ENCODE measurements at regions not wholly inside any gene's neighbourhood (a gene's known extent, or its start where the extent isn't known, plus 50 kb on each side); places are given as distances from the start of the nearest gene placed in this dataset.

DNA sequence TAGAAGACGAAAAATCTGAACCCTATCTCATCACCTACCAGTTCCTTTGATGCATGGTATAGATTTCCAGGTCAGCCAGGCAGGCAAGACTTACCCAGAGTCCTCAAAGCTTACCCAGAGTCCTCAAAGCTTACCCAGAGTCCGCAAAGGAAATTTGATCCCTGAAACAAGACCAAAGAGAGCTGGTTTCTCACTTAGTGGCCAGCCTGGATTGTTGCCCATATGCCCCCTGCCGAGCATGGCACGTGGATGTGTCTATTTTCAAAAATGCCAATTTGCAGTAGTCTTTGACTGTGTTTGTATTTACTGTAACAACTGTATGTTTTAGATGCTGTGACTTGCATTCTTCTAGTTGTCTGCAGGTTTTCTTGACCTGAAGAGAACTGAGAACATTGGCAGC, 120.2 kb upstream of the STARD3NL start:
- TF ChIP-seq EGR1 (IDR thresholded peaks at IDR 0.05) = no peak
- no peak for TF ChIP-seq ZBTB7A (IDR thresholded peaks at IDR 0.05; ENCODE audit: low read depth)
- TF ChIP-seq NFIC (IDR thresholded peaks at IDR 0.05) = peak; percentile 49

DNA sequence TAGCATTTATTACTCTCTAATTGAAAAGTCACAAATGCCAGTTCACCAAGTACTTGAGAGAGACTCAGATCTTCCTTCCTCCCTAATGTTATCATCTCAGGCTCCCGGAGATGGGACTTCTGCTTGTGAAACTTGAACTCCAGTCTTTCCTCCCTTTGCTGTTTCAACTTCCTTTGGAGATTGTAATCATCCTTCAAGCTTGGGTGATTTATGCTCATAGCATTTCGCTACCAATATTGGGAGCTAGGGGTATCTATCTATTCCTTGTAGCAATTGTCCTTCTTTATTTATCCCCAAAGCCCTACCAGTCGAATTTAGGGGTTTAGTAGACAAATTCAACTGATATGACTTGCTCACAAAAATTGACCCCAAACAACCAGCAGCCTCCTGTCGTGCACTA, 117.9 kb upstream of the STARD3NL start:
- TF ChIP-seq, protein P1, sequence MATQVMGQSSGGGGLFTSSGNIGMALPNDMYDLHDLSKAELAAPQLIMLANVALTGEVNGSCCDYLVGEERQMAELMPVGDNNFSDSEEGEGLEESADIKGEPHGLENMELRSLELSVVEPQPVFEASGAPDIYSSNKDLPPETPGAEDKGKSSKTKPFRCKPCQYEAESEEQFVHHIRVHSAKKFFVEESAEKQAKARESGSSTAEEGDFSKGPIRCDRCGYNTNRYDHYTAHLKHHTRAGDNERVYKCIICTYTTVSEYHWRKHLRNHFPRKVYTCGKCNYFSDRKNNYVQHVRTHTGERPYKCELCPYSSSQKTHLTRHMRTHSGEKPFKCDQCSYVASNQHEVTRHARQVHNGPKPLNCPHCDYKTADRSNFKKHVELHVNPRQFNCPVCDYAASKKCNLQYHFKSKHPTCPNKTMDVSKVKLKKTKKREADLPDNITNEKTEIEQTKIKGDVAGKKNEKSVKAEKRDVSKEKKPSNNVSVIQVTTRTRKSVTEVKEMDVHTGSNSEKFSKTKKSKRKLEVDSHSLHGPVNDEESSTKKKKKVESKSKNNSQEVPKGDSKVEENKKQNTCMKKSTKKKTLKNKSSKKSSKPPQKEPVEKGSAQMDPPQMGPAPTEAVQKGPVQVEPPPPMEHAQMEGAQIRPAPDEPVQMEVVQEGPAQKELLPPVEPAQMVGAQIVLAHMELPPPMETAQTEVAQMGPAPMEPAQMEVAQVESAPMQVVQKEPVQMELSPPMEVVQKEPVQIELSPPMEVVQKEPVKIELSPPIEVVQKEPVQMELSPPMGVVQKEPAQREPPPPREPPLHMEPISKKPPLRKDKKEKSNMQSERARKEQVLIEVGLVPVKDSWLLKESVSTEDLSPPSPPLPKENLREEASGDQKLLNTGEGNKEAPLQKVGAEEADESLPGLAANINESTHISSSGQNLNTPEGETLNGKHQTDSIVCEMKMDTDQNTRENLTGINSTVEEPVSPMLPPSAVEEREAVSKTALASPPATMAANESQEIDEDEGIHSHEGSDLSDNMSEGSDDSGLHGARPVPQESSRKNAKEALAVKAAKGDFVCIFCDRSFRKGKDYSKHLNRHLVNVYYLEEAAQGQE (IDR thresholded peaks at IDR 0.05; ENCODE audit: low read depth) = no peak
- no peak for TF ChIP-seq TCF12 (IDR thresholded peaks at IDR 0.05; ENCODE audit: low read depth)
- no peak for TF ChIP-seq TAF1 (IDR thresholded peaks at IDR 0.05; ENCODE audit: low read depth)
- no peak for TF ChIP-seq CEBPB (IDR thresholded peaks at IDR 0.05)
- no peak for TF ChIP-seq FOXM1 (IDR thresholded peaks at IDR 0.05; ENCODE audit: borderline replicate concordance, low read depth)
- TF ChIP-seq TEAD4 (IDR thresholded peaks at IDR 0.05) = no peak
- no peak for TF ChIP-seq NFIC (IDR thresholded peaks at IDR 0.05)
- TF ChIP-seq CREB1 (IDR thresholded peaks at IDR 0.05; ENCODE audit: low read depth) = no peak

DNA sequence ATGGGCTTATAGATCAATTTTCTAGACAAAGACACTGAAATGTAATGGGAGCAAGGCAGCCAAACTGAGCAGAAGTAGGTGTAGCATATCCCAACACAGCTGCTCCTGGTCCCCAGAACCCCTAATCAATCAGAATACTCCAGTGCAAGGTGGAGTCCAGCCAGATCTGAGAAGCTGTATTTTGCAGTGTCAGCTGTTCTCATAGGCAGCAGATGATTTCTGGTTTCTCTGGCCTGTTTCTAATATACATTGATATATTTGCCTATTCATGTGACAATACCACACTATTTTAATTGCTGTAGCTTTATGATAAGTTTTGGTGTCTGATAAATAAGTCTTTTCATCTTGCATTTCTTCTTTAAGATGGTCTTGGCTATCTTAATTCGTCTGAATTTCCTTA, 117.4 kb upstream of the STARD3NL start:
- TF ChIP-seq TEAD4 (IDR thresholded peaks at IDR 0.05) (no peak), ZBTB7A (IDR thresholded peaks at IDR 0.05; ENCODE audit: low read depth) (no peak), CEBPB (IDR thresholded peaks at IDR 0.05) (no peak), TAF1 (IDR thresholded peaks at IDR 0.05; ENCODE audit: low read depth) (no peak), RAD21 (IDR thresholded peaks at IDR 0.05; ENCODE audit: low read depth) (no peak), TCF12 (IDR thresholded peaks at IDR 0.05; ENCODE audit: low read depth) (no peak), EGR1 (IDR thresholded peaks at IDR 0.05) (no peak), EP300 (IDR thresholded peaks at IDR 0.05; ENCODE audit: borderline replicate concordance) (no peak), CREB1 (IDR thresholded peaks at IDR 0.05; ENCODE audit: low read depth) (no peak), FOXM1 (IDR thresholded peaks at IDR 0.05; ENCODE audit: borderline replicate concordance, low read depth) (no peak)
- TF ChIP-seq, protein P2, sequence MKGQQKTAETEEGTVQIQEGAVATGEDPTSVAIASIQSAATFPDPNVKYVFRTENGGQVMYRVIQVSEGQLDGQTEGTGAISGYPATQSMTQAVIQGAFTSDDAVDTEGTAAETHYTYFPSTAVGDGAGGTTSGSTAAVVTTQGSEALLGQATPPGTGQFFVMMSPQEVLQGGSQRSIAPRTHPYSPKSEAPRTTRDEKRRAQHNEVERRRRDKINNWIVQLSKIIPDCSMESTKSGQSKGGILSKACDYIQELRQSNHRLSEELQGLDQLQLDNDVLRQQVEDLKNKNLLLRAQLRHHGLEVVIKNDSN (IDR thresholded peaks at IDR 0.05) = no peak

DNA sequence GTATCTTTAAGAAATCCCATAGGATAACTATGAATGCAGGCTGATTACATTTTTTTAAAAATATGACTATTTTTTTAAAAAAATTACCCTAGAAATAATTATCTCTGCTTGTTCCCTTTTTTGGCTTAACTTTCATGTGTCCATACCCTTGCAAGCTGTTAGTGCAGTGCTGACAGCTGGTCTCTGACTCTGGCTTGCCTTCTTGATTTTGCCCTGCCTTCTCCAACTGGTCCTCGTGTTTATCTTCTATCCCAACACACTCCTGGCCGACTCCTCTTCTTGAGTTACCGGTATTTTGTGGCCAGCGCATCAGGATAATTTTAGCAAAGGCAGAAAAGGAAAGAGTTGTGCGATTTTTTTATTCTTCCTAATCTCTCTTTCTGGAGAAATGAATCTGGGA, 111.7 kb upstream of the STARD3NL start:
- TF ChIP-seq FOXM1 (IDR thresholded peaks at IDR 0.05; ENCODE audit: borderline replicate concordance, low read depth) = no peak
- no peak for TF ChIP-seq ZBTB7A (IDR thresholded peaks at IDR 0.05; ENCODE audit: low read depth)
- TF ChIP-seq CREB1 (IDR thresholded peaks at IDR 0.05; ENCODE audit: low read depth) = no peak
- TF ChIP-seq, protein P1 (IDR thresholded peaks at IDR 0.05; ENCODE audit: low read depth) = no peak
- TF ChIP-seq YY1 (IDR thresholded peaks at IDR 0.05; ENCODE audit: low read depth) = no peak
- no peak for TF ChIP-seq NFIC (IDR thresholded peaks at IDR 0.05)
- TF ChIP-seq CEBPB (IDR thresholded peaks at IDR 0.05) = no peak
- TF ChIP-seq RAD21 (IDR thresholded peaks at IDR 0.05; ENCODE audit: low read depth) = no peak
- TF ChIP-seq, protein P2 (IDR thresholded peaks at IDR 0.05) = no peak
- TF ChIP-seq, protein P3, sequence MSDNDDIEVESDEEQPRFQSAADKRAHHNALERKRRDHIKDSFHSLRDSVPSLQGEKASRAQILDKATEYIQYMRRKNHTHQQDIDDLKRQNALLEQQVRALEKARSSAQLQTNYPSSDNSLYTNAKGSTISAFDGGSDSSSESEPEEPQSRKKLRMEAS (IDR thresholded peaks at IDR 0.05) = no peak

DNA sequence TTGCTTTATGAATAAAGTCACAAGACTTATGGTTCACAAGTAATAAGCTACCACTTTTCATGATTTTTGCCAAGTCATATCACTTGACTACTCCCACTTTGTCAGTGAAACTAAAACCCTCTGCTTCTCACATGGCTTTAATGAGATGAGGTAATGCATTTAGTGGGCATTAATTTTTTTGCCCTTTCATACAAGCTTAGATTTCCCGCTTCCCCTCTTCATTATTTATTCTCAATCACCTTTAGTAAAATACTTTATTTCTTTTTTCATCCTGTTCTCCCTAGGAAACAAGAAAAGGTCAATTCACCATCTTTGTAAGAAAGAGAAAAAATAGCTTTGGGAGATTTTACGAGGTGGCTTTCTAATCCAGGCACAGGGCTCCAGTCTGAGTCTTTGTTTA, 109.6 kb upstream of the STARD3NL start:
- TF ChIP-seq, protein P1 (IDR thresholded peaks at IDR 0.05; ENCODE audit: low read depth) = no peak
- TF ChIP-seq TCF12 (IDR thresholded peaks at IDR 0.05; ENCODE audit: low read depth) (no peak), ZBTB7A (IDR thresholded peaks at IDR 0.05; ENCODE audit: low read depth) (no peak), TAF1 (IDR thresholded peaks at IDR 0.05; ENCODE audit: low read depth) (no peak), FOXM1 (IDR thresholded peaks at IDR 0.05; ENCODE audit: borderline replicate concordance, low read depth) (no peak), NFIC (IDR thresholded peaks at IDR 0.05) (no peak), YY1 (IDR thresholded peaks at IDR 0.05; ENCODE audit: low read depth) (no peak), RAD21 (IDR thresholded peaks at IDR 0.05; ENCODE audit: low read depth) (no peak), TEAD4 (IDR thresholded peaks at IDR 0.05) (no peak), EP300 (IDR thresholded peaks at IDR 0.05; ENCODE audit: borderline replicate concordance) (no peak), CEBPB (IDR thresholded peaks at IDR 0.05) (no peak), EGR1 (IDR thresholded peaks at IDR 0.05) (no peak), CREB1 (IDR thresholded peaks at IDR 0.05; ENCODE audit: low read depth) (no peak)
- TF ChIP-seq, protein P3 (IDR thresholded peaks at IDR 0.05) = no peak
- TF ChIP-seq, protein P2 (IDR thresholded peaks at IDR 0.05) = no peak
